DOHH2 (cell line): ENCODE measurements at regions not wholly inside any gene's neighbourhood (a gene's known extent, or its start where the extent isn't known, plus 50 kb on each side); places are given as distances from the start of the nearest gene placed in this dataset.

ENCODE experiments used
- H3F3A ChIP-seq: fragments of 200-600 bp; sonication (generic), shearing (Covaris generic); 2 replicates; pipeline ENCODE4 v1.6.0; 2016; ENCODE audit warnings: antibody characterized with exemption, mild to moderate bottlenecking; ENCODE audit not compliant: control insufficient read depth, insufficient read depth
- H3K27ac ChIP-seq: fragments of 200-600 bp; sonication (generic); 2 replicates; pipeline ENCODE4 v1.5.1; 2014; ENCODE audit warnings: low read depth, mild to moderate bottlenecking, low read length, moderate library complexity
- H3K27me3 ChIP-seq: fragments of 200-600 bp; sonication (generic); 2 replicates; pipeline ENCODE4 v1.6.1; 2014; ENCODE audit warnings: mild to moderate bottlenecking, low read length, mixed read lengths; ENCODE audit not compliant: control insufficient read depth
- H3K36me3 ChIP-seq: fragments of 200-600 bp; sonication (generic); 2 replicates; pipeline ENCODE4 v1.6.1; 2014; ENCODE audit warnings: mild to moderate bottlenecking, low read length, moderate library complexity, mixed read lengths; ENCODE audit not compliant: control insufficient read depth
- H3K4me1 ChIP-seq: fragments of 200-600 bp; sonication (generic); 2 replicates; pipeline ENCODE4 v1.6.1; 2014; ENCODE audit warnings: mild to moderate bottlenecking, low read length, mixed read lengths; ENCODE audit not compliant: control insufficient read depth
- H3K4me2 ChIP-seq: fragments of 200-600 bp; sonication (generic); 2 replicates; pipeline ENCODE4 v1.6.0; 2014; ENCODE audit warnings: mild to moderate bottlenecking, low read length, moderate library complexity
- H3K4me3 ChIP-seq: fragments of 200-600 bp; sonication (generic); 2 replicates; pipeline ENCODE4 v1.5.1; 2014; ENCODE audit warnings: mild to moderate bottlenecking, low read length, mixed read lengths
- H3K79me2 ChIP-seq: fragments of 200-600 bp; sonication (generic); 2 replicates; pipeline ENCODE4 v1.6.1; 2014; ENCODE audit warnings: mild to moderate bottlenecking, low read length, mixed read lengths; ENCODE audit not compliant: control insufficient read depth
- H3K9me2 ChIP-seq: fragments of 200-600 bp; sonication (generic); replicated peaks from 2 replicates; pipeline ENCODE4 v1.6.1; 2014; ENCODE audit warnings: mild to moderate bottlenecking, low read length, mixed read lengths; ENCODE audit not compliant: control insufficient read depth
- H3K9me3 ChIP-seq: fragments of 200-600 bp; sonication (generic); 2 replicates; pipeline ENCODE4 v1.6.1; 2014; ENCODE audit warnings: antibody characterized with exemption, low read length, mixed read lengths; ENCODE audit not compliant: control insufficient read depth, insufficient read depth
- H4K20me1 ChIP-seq: fragments of 200-600 bp; sonication (generic); 2 replicates; pipeline ENCODE4 v1.6.0; 2014; ENCODE audit warnings: low read depth, mild to moderate bottlenecking, antibody characterized with exemption, low read length, moderate library complexity; ENCODE audit not compliant: control insufficient read depth, insufficient read depth
- CTCF ChIP-seq: fragments of 200-600 bp; sonication (generic); IDR thresholded peaks from one replicate; pipeline ENCODE4 v1.5.1; 2014; ENCODE audit warnings: antibody characterized with exemption, mild to moderate bottlenecking, low read depth, low read length; ENCODE audit not compliant: poor library complexity, severe bottlenecking
- EZH2phosphoT487 ChIP-seq: fragments of 200-600 bp; sonication (generic); IDR thresholded peaks from 2 replicates; pipeline ENCODE4 v1.6.1; 2017; ENCODE audit warnings: borderline replicate concordance, mild to moderate bottlenecking, antibody characterized with exemption, low read length, moderate library complexity, mixed read lengths

GRCh38 chr4:24256547-24256946, 327.8 kb downstream of the DHX15 start:
- H3F3A ChIP-seq = no peaks in the 10 kb centered on the region
- H3K9me3 ChIP-seq = no peaks in the 10 kb centered on the region
- H4K20me1 ChIP-seq = no peaks in the 10 kb centered on the region
- no peaks in the 10 kb centered on the region for H3K9me2 ChIP-seq
- no peaks in the 10 kb centered on the region for H3K27me3 ChIP-seq
- no peaks in the 10 kb centered on the region for H3K79me2 ChIP-seq
- H3K4me1 ChIP-seq = no peaks in the 10 kb centered on the region
- no peaks in the 10 kb centered on the region for H3K36me3 ChIP-seq
- no peak overlapping the region for H3K4me3 ChIP-seq
- TF ChIP-seq EZH2phosphoT487 = no peak
- TF ChIP-seq CTCF = no peak
- H3K4me2 ChIP-seq = no peak overlapping the region
- H3K27ac ChIP-seq = no peak overlapping the region

DNA sequence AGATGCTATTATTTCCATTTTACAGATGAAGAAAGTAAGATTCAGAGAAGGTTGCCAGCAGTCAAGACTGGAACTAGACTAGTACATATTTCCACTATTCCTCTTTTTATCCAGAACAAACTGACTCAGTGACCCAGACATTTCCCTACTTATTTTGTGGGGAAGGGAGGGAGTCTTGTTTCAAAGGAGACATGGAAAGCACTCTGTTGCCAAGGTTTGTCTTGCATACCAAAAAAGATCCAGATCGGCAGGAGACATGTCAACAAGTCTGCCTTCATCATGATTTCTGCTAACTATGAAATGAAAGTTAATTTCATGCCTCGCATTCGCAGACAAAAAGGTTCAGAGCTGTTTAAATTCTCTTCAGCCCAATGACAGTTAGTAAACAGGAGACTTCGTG, 328.3 kb downstream of the DHX15 start:
- no peaks in the 10 kb centered on the region for H3K4me1 ChIP-seq
- H3K4me2 ChIP-seq = no peak overlapping the region
- H3K9me3 ChIP-seq = no peaks in the 10 kb centered on the region
- no peaks in the 10 kb centered on the region for H3K27me3 ChIP-seq
- no peak overlapping the region for H3K4me3 ChIP-seq
- no peak overlapping the region for H3K27ac ChIP-seq
- no peaks in the 10 kb centered on the region for H4K20me1 ChIP-seq
- no peak for TF ChIP-seq EZH2phosphoT487
- no peaks in the 10 kb centered on the region for H3K36me3 ChIP-seq
- no peaks in the 10 kb centered on the region for H3K79me2 ChIP-seq
- no peaks in the 10 kb centered on the region for H3F3A ChIP-seq
- H3K9me2 ChIP-seq = no peaks in the 10 kb centered on the region

DNA sequence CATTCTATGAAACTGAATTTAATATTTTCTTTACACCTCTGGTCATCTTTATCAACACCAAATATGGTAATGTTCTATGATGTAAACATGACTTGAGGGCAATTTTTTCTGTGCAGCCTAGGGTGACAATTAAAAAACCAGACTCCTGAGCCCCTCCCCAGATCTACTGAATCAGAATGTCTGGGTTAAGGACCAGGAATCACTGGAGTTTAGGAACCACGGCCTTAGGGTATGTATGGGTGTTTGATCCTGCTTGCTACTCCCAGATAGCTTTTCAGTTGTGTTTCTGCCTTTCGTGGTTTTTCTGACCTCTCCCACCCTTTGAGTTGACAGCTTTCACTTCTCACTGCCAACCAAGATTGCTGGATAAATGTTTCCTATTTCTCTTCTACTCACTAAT, 332.2 kb downstream of the DHX15 start:
- Histone ChIP-seq H3K9me3 (no peaks in the 10 kb centered on the region), H3K4me1 (no peaks in the 10 kb centered on the region), H3K4me2 (no peak overlapping the region), H3F3A (no peaks in the 10 kb centered on the region), H3K79me2 (no peaks in the 10 kb centered on the region), H3K27ac (no peak overlapping the region), H3K4me3 (no peak overlapping the region), H3K36me3 (no peaks in the 10 kb centered on the region), H3K27me3 (no peaks in the 10 kb centered on the region), H3K9me2 (no peaks in the 10 kb centered on the region), H4K20me1 (no peaks in the 10 kb centered on the region)
- TF ChIP-seq CTCF (no peak), EZH2phosphoT487 (no peak)

GRCh38 chr4:24251589-24251988, 332.8 kb downstream of the DHX15 start:
- H3K79me2 ChIP-seq = no peaks in the 10 kb centered on the region
- no peak overlapping the region for H3K4me3 ChIP-seq
- TF ChIP-seq CTCF (no peak), EZH2phosphoT487 (no peak)
- H3F3A ChIP-seq = no peaks in the 10 kb centered on the region
- no peaks in the 10 kb centered on the region for H3K4me1 ChIP-seq
- H3K36me3 ChIP-seq = no peaks in the 10 kb centered on the region
- no peaks in the 10 kb centered on the region for H4K20me1 ChIP-seq
- no peaks in the 10 kb centered on the region for H3K9me2 ChIP-seq
- no peak overlapping the region for H3K27ac ChIP-seq
- no peaks in the 10 kb centered on the region for H3K27me3 ChIP-seq
- H3K9me3 ChIP-seq = no peaks in the 10 kb centered on the region
- H3K4me2 ChIP-seq = no peak overlapping the region
